DMS 273 (cell line): ENCODE measurements at regions not wholly inside any gene's neighbourhood (a gene's known extent, or its start where the extent isn't known, plus 50 kb on each side); places are given as distances from the start of the nearest gene placed in this dataset.

Source experiments
- DNase-seq: peaks from one replicate; lab custom pipeline; 2025; ENCODE audit not compliant: unreplicated experiment; lab: John Stamatoyannopoulos, UW

DNA sequence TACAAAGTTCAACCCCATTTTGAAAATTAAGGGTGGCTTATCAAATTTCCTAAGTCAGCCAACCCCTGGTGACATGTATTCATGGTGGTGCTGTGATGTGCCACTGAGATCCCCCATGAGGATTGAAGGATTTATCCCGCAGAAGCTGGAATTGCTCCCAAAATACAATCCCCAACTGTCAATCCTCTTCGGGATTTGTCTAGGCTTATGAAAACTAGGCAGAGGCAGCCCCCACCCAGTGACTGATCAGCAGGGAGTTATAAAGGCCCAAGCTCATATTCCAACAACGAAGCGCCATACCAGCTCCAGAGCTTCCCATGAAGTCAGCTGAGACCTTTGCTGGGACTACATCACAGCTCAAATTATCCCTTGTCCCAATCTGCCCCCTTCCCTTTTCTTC is 316.0 kb downstream of the ENC1 start:
- no peak for DNase-seq

DNA sequence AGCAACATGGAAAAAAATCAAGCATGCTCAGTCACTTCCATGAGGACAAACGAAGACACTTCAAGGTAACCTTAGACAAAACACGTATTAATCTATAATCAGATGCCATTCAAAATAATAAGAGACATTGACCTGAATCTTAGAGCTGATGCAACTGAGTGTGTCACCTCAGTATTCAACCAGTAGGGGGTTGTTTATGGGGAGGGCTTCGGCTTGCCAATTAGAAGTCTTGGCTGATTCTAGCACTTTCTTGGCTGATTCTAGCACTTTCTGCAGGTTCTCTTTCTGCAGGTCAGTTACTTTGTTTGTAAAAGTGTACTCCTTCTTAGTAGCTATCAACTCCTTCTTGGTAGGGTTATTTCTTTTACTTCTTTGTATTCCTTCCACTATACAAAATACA is 317.6 kb downstream of the ENC1 start:
- no peak for DNase-seq

DNA sequence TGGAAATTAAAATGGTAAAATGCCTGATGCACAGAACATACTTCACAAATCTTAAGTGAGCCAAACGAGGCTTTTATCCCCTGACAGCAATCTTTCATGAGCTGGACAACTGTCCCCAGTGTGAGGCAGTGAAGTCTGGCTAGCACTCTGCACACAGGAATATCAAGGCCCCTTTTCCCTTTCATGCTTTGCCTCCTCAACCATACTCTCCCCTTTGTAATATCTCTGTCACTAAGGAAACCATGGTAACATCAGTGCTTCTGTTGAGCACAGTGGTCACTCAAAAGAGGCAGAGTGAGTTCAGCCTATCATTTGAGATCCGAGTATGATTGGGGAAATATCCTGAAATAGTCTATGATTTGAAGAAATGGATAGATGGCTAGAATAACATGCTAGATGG is 318.3 kb downstream of the ENC1 start:
- DNase-seq = no peak

DNA sequence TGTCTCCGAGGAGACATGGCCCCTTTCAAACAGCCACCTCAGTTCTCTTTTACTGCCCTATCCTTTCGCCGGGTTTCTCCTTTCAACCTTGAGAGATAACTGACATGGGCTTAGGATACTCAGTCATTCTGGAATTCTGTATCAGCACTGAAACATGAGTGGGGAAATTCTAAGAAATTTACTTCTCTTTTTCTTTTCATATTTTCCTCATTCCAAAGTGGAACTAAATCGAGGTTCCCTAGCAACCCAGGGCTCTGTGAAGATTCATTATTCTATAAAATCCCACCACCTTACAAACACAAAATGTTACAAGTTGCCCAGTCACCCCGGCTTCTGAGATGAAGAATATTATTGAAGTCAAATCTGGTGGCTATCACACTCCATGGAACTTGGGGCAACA is 319.2 kb downstream of the ENC1 start:
- DNase-seq = no peak

DNA sequence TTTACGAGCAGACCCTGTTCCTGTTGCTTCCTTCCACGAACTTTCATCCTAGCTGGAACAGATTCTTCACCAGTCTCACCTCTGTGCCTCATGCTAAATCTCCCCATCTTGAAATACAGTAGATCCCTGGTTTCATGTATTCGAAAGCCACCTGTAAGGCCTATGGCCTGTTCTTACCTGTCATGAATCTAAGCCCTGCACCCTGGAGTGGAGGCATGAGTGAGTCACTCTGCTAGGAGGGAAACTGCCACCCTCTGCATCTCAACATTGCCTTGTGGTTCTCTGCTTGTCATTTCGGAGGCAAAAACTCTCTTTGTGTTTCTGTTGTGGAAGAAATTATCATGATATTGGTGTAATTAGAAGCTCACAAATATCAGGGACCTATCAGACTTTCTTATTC is 320.0 kb downstream of the ENC1 start:
- DNase-seq = no peak

DNA sequence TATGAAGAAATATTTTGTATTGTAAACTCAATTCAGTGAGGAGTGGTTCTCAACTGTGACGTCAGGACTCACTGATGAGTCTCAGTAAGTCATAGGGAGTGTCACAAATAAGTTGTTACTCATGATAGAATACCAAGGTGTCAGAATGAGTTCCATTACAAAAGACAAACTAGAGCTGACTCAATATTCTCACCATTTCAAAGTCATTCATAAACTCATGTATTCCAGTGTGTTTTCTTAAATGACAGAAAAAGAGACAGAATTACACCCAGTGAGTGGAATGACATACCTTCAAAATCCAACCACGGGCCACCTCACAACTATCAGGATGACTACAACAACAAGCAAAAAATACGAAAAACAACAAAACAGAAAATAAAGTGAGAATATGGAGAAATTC is 321.5 kb downstream of the ENC1 start:
- no peak for DNase-seq

DNA sequence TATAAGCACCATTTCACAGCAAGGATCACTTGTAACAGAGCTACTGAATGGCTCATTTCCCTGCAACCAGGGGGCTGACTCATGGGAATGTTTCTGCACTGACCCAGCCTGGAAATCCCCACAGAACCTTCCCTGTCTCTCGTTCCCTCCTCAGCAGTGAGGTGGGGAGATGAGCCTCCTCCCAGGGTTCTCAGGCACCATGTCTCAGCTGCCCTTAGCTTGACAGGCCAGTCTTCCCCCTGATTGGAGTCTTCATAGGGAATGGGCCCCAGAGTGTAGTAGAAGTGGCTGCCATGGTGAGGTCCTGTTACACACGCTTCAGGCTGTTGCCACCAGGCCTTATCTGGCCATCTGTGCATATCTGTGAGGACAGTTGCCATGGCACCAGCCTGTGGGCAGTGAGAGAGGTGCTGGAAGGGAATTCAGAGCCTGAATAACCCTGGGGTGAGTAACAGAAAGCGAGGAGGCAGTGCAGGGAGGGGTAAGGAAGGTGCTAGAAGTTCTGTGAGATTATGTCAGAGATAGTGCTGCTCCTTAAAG is 324.4 kb downstream of the ENC1 start:
- DNase-seq = peak; percentile 92

DNA sequence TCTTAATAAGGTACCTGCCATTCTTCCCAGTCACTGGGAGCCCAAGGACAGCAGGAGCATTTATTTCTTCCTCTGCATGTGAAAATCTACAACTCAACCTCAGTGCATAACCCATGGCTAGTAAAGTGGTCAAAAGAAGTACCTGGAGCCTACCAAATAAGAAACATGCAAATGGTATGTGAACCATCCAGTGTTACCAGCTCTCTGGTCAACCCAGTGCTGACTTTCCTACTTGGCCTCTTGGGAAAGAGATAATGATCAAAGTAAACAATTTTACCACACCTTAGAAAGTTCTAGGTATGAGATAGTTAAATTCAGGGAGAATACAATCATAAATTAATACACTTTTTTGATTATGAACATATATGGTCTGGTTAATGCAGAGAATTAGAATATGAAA is 325.6 kb downstream of the ENC1 start:
- DNase-seq = no peak

DNA sequence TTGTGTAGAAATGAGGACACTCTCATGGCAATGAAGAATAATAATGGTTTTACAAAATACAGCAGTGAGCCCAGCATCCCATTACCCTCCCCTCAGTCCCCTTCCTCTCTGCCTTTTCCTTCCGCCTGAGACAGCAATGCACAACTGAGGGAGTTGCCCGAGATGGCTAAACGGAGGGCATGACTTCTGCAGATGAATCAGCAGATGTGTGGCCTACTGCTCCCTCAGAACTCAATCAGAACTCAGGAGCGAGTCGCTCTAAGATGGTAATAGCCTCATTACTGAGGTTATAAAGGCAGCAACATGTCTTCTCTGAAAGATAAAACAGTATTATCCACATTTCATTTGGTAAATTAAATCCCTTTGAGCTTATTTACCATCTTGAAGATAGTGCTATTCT is 326.6 kb downstream of the ENC1 start:
- no peak for DNase-seq

DNA sequence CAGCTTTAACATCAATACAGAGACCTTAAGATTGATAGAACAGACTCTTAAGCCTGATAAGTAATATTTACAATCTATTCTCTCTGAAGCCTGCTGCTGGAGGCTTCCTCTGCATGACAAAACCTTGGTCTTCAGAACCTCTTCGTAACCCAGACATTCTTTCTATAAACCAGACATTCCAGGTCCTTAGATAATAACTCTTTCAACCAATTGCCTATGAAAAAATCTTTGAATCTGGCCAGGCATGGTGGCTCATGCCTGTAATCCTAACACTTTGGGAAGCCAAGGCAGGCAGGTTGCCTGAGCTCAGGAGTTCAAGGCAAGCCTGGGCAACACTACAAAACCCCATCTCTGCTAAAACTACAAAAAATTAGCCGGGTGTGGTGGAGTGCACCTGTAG is 327.8 kb downstream of the ENC1 start:
- no peak for DNase-seq

DNA sequence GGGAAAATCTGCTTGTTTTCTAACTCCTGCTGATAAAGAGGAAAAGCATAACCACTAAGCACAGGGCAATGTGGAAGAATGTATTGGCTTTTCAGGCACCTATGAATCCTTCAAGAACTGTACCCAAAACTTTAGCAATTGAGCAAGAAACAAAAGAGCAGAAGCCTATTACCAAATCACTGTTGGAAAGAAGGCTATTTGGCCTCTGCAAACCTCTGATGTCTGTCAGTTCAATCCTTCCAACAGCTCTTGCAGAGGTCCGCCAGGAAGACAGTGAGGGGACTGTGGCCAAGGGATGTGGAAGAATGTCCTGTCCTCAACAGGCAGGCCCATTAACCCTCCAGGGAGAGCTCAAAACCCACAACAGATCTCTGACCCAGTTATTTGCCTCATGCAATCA is 328.6 kb downstream of the ENC1 start:
- DNase-seq = no peak

DNA sequence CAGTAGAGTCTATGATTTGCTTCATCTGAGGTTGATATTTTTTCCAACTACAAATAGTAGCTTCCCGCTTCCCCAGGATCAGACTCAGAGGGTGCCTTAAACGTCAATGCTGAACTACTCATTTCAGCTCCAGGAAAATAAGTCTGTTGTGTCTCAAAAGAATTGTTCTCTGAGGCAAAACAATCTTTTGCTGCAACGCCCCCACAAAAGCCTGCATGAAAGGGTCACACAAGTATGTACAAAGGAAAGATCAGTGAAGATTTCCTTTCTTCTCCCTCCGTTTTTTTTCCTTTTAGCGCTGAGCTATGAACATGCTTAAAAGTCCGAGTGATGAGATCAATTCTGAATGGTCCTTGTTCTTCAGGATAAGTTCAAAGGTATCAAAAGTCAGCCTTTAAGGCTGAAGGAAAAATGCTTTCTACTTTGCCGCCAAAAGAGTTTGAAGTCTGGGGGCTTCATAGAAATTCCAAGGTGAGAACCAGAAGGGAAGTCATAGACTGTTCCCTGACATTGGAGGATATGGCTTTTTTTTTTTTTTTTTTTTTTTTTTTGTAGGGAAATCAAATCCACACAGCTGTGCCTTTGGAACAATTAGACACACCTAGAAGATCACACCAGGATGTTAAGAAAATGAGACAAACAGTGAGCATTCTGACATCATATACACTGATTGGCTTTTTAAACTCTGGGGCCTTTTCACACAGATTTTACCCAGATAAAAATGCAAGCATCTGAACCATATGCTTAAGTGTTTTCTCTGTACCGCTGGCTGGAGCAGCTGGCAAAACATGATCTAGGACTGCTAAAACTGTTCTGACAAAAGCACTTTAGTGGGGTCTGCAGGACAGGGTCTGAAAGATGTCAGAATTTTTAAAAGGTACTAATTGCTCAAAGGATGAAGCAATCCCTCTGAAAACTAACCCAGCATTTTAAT is 329.3 kb downstream of the ENC1 start:
- DNase-seq = peak; percentile 58

DNA sequence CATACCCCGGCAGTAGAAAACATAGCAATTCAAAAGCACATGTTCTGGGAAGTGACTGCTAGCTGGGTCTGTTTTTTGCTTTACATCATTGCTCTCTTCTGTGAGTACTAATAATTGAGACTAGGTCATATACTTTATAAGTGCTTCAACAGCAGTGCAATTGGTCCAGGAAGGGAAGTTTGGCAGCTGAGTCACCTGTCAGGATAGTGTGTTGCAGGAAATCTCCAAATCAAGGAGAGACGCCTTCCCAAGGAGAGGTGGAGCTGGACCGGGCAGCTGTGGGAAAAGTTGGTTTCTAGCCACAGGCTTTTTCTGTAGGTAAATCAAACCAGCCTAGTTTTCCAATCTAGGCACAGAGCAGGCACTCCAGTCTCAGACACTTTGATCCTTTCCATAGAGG is 330.1 kb downstream of the ENC1 start:
- no peak for DNase-seq

DNA sequence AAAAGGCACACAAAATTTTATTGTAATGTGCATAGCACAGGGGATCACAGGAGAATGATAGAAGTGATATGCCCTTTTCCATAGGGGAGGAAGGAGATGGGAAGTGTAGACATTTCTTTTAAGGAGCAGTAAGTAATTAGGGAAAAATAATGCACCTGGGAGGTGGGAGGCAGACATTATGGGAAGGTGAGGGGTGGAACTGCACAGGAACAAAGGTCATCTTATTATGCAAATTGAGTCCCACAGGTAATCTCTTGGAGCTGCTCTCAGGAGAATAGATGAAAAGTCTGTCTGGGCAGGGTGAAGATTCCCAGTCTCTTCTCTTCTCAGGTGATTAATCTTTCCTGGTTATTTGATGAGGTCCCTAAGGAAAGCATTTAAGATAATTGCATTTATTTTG is 331.5 kb downstream of the ENC1 start:
- no peak for DNase-seq

DNA sequence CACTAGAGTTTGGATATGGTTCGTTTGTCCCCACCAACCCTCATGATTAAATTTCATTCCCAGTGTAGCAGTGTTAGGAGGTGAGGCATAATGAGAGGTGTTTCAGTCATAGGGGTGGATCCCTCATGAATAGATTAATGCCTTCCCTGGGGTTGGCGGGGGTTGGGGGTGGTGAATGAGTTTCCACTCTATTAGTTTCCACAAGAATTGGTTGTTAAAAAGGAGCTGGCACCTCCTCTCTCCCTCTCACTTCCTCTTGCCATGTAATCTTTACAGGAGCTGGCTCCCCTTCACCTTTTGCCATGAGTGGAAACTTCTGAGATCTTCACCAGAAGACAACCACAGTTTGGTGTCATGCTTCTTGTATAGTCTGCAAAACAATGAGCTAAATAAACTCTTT is 333.7 kb downstream of the ENC1 start:
- no peak for DNase-seq

DNA sequence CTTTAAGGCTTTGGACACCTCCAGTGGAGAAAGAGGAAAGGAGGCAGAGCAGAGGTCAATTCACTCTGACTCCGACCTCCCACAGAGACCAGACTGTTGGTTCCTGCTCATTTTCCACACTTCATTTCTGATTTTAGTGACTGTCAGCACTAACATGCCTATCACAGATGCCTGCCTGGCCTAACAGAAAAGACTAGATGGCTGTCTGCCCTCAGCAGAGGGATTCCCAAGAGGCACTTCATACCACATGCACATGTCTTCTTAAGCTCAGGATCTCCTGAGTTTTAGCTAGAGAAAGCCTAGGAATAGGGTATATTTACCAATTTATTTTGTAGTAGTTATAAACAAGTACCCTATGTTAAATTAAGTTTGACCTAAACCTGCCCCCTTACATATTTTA is 336.0 kb downstream of the ENC1 start:
- DNase-seq = peak; percentile 30

DNA sequence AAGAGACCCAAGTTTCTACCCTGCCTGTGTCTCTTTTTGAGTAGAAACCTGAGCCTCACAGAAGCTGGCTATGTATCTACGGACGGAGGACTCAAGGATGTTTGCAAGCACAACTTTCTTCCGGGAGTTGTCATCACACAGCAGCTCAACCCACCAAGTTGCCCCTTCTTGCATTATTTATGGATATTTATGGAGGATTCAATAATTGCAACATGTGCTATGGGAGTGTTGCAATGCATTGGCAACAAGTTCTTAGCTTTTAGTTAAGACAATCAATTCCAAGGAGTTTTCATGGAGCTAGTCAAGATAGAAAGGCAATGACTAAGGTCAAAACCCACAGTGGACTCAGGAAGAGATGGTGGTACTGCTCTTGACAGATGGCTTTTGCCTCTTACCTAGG is 336.9 kb downstream of the ENC1 start:
- DNase-seq = no peak

DNA sequence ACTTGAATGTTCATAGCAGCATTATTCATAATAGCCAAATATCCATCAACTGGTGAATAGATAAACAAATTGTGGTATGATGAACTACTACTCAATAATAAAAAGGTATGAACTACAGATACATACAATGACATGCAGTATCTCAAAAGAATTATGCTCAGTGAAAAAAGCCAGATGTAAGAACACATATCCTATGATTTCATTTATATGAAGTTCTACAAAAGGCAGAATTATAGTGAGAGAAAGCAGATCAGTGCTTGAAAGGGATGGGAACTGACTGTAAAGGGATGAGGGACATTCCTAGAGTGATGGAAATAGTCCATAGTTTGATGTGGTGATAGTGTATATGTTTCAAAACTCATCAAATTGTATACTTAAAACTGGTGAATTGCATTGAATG is 339.0 kb downstream of the ENC1 start:
- no peak for DNase-seq

DNA sequence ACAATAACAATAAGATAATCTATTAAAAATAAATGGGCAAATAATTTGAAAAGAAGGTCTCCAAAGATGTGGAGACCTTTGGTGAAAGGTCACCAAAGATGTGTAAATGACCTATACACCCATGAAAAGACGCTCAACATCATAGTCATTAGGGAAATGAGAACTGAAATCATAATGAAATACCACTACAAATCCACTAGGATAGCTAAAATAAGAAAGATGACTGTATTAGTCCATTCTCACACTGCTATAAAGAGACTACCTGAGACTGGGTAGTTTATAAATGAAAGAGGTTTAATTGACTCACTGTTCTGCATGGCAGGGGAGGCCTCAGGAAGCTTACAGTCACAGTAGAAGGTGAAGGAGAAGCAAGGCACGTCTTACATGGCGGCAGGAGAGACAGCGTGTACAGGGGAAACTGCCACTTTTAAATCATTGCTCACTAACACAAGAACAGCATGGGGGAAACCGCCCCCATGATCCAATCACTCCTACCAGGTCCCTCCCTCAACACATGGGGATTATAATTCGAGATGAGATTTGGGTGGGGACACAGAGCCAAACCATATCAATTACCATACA is 339.6 kb downstream of the ENC1 start:
- DNase-seq = no peak

DNA sequence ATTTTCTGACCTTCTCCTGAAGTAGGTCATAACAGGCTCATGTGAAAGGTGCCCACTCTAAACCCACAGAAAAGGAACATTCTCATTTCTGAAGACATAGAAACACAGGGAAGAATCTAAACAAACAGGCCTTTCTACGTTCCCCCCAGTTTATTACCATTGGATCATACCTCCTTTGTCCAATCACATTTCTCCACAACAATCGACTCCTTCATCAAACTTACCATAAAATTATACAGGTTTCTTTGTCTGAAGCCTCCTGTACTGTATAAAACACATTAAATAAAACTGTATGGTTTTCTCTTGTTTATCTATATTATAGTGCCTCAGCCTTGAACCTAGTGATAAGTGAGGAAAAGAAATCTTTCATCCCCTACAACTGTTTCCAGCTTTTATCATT is 340.7 kb downstream of the ENC1 start:
- DNase-seq = no peak

DNA sequence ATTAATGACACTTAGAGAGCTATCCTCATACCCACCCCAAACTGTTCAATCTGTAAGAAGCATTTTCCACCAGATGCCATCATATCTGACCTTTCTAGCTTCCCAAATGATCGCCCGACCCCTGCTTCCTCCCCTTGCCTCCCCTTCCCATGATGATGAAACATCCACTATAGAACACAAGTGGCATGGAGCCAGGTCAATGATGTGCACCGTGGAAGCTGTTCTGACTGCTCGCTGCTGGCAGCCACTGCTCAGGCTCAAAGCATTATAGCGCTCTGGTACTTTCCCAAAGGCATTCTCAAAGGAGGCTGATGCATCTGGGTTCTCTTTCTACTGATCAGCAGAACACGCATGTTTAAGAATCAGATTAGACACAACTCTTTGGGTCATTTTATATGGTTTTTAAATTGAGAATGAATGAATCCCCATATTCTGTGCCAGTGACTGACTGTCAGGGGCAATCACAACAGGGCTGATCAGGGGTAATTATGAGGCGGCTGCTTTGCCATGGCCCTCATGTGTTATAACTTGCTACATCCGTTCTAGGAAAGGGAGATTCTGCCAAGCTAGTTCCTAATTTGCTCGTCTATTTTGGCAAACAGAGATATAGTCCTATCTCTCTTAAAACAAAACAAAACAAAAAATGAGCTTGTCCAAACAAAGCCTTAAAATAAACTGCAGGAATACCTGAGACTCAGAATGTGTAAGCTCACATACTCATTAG is 343.7 kb downstream of the ENC1 start:
- DNase-seq = peak; percentile 61

DNA sequence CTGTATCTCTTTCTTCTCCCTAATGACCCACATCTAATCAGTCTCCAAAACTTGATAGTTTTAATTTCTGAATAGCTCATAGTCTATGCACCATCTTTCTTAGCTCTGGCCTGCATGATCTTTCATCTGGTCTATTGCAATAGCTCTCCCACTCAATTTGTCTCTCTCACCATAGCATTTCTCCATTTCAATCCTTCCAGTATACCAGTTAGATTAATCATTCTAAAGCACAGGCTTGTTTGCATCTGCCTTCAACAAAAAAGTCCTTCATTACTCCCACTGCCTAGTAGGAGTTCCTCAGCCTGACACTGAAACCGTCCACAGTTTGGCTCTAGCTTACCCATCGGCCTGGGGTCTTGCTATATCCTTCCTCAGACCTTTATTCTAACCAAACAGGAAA is 344.9 kb downstream of the ENC1 start:
- no peak for DNase-seq
